A549 (cell line): ENCODE measurements at regions not wholly inside any gene's neighbourhood (a gene's known extent, or its start where the extent isn't known, plus 50 kb on each side); places are given as distances from the start of the nearest gene placed in this dataset.

Source experiments
- ATAC-seq, 2 experiments: fragments of 200-7000 bp in 1 of 2; fragments of >200 bp in 1 of 2; cut with Nextera tagmentation in 1 of 2; cut with Tn5 transposase in 1 of 2; 3 replicates each; pipeline versions ENCODE4 v1.8.0 to v1.9.1; 2018 to 2020; ENCODE audit warnings: mild to moderate bottlenecking in 1 of 2, moderate library complexity in 1 of 2
- CTCF ChIA-PET: fragments of 300-600 bp; sonication (Branson Sonifier 250); formaldehyde crosslinking; extraction: SDS; loops from one replicate; lab custom pipeline; 2021; ENCODE audit warnings: antibody characterized with exemption, inconsistent platforms; lab: Yijun Ruan, JAX
- POLR2A ChIA-PET: fragments of 350-600 bp; formaldehyde crosslinking; extraction: SDS; loops from one replicate; lab custom pipeline; 2021; ENCODE audit warnings: antibody characterized with exemption, inconsistent platforms; lab: Yijun Ruan, JAX
- DNase-seq, 2 experiments: peaks; one replicate each; pipeline versions ENCODE4 v3.0.0 to v3.0.0-alpha.2; 2011 to 2016; ENCODE audit warnings: low read depth in 1 of 2, low spot score in 1 of 2
- FAIRE-seq: peaks from 2 replicates; lab custom pipeline; 2011; peaks lifted over from hg19 to GRCh38; lab: Jason Lieb, UNC
- H3K27ac ChIP-seq, 2 experiments: fragments of >200 bp; sonication (Bioruptor Twin); formaldehyde crosslinking; 3 replicates each; pipeline ENCODE4 v1.5.1; 2016 to 2017
- H3K4me1 ChIP-seq: fragments of >200 bp; sonication (Bioruptor Twin); formaldehyde crosslinking; 3 replicates; pipeline ENCODE4 v1.6.1; 2016
- H3K4me2 ChIP-seq: fragments of >200 bp; sonication (Bioruptor Twin); formaldehyde crosslinking; 3 replicates; pipeline ENCODE4 v1.6.1; 2016
- H3K4me3 ChIP-seq: fragments of >200 bp; sonication (Bioruptor Twin); formaldehyde crosslinking; 3 replicates; pipeline ENCODE4 v1.5.1; 2016
- H3K9me3 ChIP-seq: fragments of >200 bp; sonication (Bioruptor Twin); formaldehyde crosslinking; 3 replicates; pipeline ENCODE4 v1.6.1; 2016
- BHLHE40 ChIP-seq: IDR thresholded peaks from 2 replicates; pipeline ENCODE4 v1.6.1; 2012; ENCODE audit warnings: low read depth, low read length, inconsistent platforms
- CEBPB ChIP-seq, 2 experiments: fragments of >200 bp in 1 of 2; sonication (Bioruptor Twin) in 1 of 2; formaldehyde crosslinking in 1 of 2; IDR thresholded peaks; 2 replicates each; pipeline ENCODE4 v1.6.1; 2012 to 2016
- CHD4 ChIP-seq: fragments of 200-600 bp; sonication (generic); IDR thresholded peaks from 2 replicates; pipeline ENCODE4 v1.6.1; 2016; ENCODE audit warnings: antibody characterized with exemption, mild to moderate bottlenecking, borderline replicate concordance
- ESRRA ChIP-seq: fragments of 150-350 bp; IDR thresholded peaks from 2 replicates; pipeline ENCODE4 v1.6.1; 2014; ENCODE audit warnings: mild to moderate bottlenecking, low read length, borderline replicate concordance
- FOSL2 ChIP-seq, 2 experiments: fragments of 450-650 bp in 1 of 2; fragments of >200 bp in 1 of 2; sonication (Bioruptor Twin) in 1 of 2; formaldehyde crosslinking; IDR thresholded peaks; 2 replicates each; pipeline versions ENCODE4 v1.5.0 to v1.6.1; 2016 to 2020; ENCODE audit warnings: mild to moderate bottlenecking in 1 of 2, moderate library complexity in 1 of 2
- HDAC2 ChIP-seq: fragments of 200-600 bp; sonication (generic); IDR thresholded peaks from 2 replicates; pipeline ENCODE4 v1.6.1; 2016
- HOXA7 ChIP-seq: fragments of 250-450 bp; sonication (Bioruptor Pico); IDR thresholded peaks from 2 replicates; pipeline ENCODE4 v1.5.0; 2020; ENCODE audit warnings: mild to moderate bottlenecking, moderate library complexity
- HOXB13 ChIP-seq: fragments of 250-450 bp; sonication (Bioruptor Pico); IDR thresholded peaks from 2 replicates; pipeline ENCODE4 v1.5.0; 2020; ENCODE audit warnings: low read depth, mild to moderate bottlenecking, moderate library complexity
- JUNB ChIP-seq: fragments of >200 bp; sonication (Bioruptor Twin); formaldehyde crosslinking; IDR thresholded peaks from 2 replicates; pipeline ENCODE4 v1.6.1; 2016
- NFE2L2 ChIP-seq: fragments of 150-350 bp; conservative IDR thresholded peaks from 2 replicates; pipeline ENCODE4 v1.6.1; 2014; ENCODE audit warnings: low read length
- PHF8 ChIP-seq: fragments of 200-600 bp; sonication (generic); IDR thresholded peaks from 2 replicates; pipeline ENCODE4 v1.6.1; 2016; ENCODE audit warnings: low read depth, mild to moderate bottlenecking, antibody characterized with exemption, moderate library complexity, borderline replicate concordance
- POLR2A ChIP-seq: IDR thresholded peaks from 2 replicates; pipeline ENCODE4 v1.6.1; 2012; ENCODE audit warnings: mild to moderate bottlenecking, low read length
- RCOR1 ChIP-seq: fragments of 150-350 bp; IDR thresholded peaks from 2 replicates; pipeline ENCODE4 v1.6.1; 2014; ENCODE audit warnings: antibody characterized with exemption, low read length, low read depth
- RFX5 ChIP-seq: fragments of 450-650 bp; IDR thresholded peaks from 2 replicates; pipeline ENCODE4 v1.7.1; 2014; ENCODE audit warnings: antibody characterized with exemption, mild to moderate bottlenecking, moderate library complexity
- WGBS: methylation state at CpG from one replicate; pipeline ENCODE4 v1.1.6; 2017; ENCODE audit errors: missing lambda C conversion rate; 5-methylcytosine and 5-hydroxymethylcytosine counted together
- TF ChIP-seq, protein P1 (sequence below): fragments of 200-600 bp; sonication (generic); IDR thresholded peaks from 2 replicates; pipeline ENCODE4 v1.6.1; 2016; ENCODE audit warnings: antibody characterized with exemption, mild to moderate bottlenecking, moderate library complexity
- TF ChIP-seq, protein P2 (sequence below): fragments of >200 bp; sonication (Bioruptor Twin); formaldehyde crosslinking; IDR thresholded peaks from 3 replicates; pipeline ENCODE4 v1.5.1; 2016

DNA sequence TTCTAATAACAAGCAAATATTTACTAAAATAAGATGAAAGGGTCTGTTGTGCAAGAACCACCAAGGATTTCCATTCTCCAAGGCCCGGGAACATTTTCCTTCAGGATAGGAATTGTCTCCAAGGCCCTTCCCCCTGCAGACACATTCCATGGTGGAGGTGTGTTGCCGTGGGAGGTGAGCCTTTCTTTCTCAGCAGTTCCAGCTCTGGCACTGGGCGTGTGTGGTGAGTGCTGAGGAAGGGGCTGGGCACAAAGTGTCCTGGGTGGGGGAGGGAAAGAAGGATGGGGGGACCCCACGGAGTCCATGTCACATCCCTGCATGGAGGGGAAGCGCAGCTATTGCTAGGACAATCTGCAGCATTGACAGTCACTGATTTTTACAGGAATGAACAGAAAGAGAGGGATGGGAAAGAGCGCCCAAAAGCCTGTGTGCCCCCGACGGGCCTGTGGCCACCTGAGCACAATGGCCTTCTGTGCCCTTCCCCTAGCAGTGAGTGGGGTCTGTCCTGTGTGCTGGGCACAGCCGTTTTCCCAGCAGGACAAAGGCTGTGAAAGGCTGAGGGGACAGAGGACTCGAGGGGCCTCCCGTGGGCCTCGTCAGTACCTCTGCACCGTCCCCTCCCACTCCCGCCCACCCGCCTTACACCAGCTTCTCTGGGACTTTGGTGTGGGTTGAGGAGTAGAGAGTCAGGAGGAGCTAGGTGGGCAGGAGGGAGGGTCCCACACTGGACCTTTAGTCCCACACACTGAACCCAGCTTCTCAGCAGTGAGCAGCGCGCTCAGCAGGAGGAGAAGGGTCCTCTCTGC is 79.8 kb downstream of the PTGR3 start:
- 61% methylated on average over 9 of the region's 17 CpGs for WGBS
- H3K4me2 ChIP-seq: no peak overlapping the region
- no peak overlapping the region for H3K27ac ChIP-seq
- TF ChIP-seq FOSL2 (IDR thresholded peaks at IDR 0.05) (no peak), FOSL2 (CRISPR knock-in tag; IDR thresholded peaks at IDR 0.05) (no peak), ESRRA (no peak), HDAC2 (no peak), CHD4 (no peak), POLR2A (no peak), RCOR1 (no peak), CEBPB (IDR thresholded peaks at IDR 0.05) (no peak)
- ATAC-seq: no peak
- no peaks in the 10 kb centered on the region for H3K4me1 ChIP-seq
- DNase-seq: no peak
- ChIA-PET POLR2A (no interaction called here), CTCF (interaction anchor here (0.8 kb wide), 1 partner anchor 32 kb away, joined by 3 read pairs; no protein-coding TSS in a partner anchor)
- H3K4me3 ChIP-seq: no peak overlapping the region
- FAIRE-seq: no peak
- H3K9me3 ChIP-seq: no peaks in the 10 kb centered on the region

DNA sequence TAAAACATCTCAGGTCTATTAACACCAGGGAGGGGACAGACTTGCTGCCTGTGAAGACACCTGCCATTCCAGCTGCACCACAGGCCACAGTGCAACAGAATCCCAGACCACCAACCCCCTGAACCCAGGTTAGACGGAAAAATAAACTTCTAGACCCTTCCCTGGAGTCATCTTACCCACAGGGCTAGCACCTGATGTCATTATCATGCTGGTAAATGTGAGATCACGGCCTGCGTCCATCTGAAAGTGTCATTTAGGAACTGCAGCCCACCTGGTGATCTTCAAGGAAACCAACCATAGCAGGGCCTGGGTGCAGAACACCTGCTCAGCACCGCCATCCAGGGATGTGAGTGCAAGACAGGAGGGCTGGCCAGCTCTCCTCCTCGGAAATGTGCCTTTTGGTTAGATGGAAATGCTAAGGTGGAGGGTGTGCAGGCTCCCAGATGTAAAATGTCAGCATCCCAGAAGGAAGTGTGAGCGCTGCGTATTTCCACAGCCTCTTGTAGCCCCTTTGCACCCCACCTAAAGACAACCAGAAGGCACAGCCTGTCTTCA is 80.8 kb downstream of the PTGR3 start:
- H3K9me3 ChIP-seq: no peaks in the 10 kb centered on the region
- no peak overlapping the region for H3K4me2 ChIP-seq
- ChIA-PET POLR2A (no interaction called here), CTCF (no interaction called here)
- H3K4me1 ChIP-seq: no peaks in the 10 kb centered on the region
- no peak overlapping the region for H3K4me3 ChIP-seq
- DNase-seq (no peak), ATAC-seq (no peak), FAIRE-seq (no peak)
- no peak overlapping the region for H3K27ac ChIP-seq
- TF ChIP-seq HOXB13 (CRISPR knock-in tag): no peak
- TF ChIP-seq, protein P1, sequence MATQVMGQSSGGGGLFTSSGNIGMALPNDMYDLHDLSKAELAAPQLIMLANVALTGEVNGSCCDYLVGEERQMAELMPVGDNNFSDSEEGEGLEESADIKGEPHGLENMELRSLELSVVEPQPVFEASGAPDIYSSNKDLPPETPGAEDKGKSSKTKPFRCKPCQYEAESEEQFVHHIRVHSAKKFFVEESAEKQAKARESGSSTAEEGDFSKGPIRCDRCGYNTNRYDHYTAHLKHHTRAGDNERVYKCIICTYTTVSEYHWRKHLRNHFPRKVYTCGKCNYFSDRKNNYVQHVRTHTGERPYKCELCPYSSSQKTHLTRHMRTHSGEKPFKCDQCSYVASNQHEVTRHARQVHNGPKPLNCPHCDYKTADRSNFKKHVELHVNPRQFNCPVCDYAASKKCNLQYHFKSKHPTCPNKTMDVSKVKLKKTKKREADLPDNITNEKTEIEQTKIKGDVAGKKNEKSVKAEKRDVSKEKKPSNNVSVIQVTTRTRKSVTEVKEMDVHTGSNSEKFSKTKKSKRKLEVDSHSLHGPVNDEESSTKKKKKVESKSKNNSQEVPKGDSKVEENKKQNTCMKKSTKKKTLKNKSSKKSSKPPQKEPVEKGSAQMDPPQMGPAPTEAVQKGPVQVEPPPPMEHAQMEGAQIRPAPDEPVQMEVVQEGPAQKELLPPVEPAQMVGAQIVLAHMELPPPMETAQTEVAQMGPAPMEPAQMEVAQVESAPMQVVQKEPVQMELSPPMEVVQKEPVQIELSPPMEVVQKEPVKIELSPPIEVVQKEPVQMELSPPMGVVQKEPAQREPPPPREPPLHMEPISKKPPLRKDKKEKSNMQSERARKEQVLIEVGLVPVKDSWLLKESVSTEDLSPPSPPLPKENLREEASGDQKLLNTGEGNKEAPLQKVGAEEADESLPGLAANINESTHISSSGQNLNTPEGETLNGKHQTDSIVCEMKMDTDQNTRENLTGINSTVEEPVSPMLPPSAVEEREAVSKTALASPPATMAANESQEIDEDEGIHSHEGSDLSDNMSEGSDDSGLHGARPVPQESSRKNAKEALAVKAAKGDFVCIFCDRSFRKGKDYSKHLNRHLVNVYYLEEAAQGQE: no peak
- no peak for TF ChIP-seq CHD4
- no peak for TF ChIP-seq HOXA7 (CRISPR knock-in tag)
- TF ChIP-seq RFX5: no peak
- TF ChIP-seq NFE2L2: no peak
- TF ChIP-seq JUNB: no peak
- TF ChIP-seq, protein P2, sequence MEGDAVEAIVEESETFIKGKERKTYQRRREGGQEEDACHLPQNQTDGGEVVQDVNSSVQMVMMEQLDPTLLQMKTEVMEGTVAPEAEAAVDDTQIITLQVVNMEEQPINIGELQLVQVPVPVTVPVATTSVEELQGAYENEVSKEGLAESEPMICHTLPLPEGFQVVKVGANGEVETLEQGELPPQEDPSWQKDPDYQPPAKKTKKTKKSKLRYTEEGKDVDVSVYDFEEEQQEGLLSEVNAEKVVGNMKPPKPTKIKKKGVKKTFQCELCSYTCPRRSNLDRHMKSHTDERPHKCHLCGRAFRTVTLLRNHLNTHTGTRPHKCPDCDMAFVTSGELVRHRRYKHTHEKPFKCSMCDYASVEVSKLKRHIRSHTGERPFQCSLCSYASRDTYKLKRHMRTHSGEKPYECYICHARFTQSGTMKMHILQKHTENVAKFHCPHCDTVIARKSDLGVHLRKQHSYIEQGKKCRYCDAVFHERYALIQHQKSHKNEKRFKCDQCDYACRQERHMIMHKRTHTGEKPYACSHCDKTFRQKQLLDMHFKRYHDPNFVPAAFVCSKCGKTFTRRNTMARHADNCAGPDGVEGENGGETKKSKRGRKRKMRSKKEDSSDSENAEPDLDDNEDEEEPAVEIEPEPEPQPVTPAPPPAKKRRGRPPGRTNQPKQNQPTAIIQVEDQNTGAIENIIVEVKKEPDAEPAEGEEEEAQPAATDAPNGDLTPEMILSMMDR: no peak
- TF ChIP-seq PHF8: no peak
- no peak for TF ChIP-seq BHLHE40
- no peak for TF ChIP-seq ESRRA
- 76% methylated on average over 4 of the region's 7 CpGs for WGBS
